ENCODE measurements at regions not wholly inside any gene's neighbourhood (a gene's known extent, or its start where the extent isn't known, plus 50 kb on each side); places are given as distances from the start of the nearest gene placed in this dataset.

GRCh38 chr4:22906045-22906444 lies 213.3 kb downstream of the GBA3 start:
- Histone ChIP-seq H3K4me2 (ENCODE audit: insufficient read depth, insufficient read length, low read length) (no peak overlapping the region), H3K18ac (ENCODE audit: insufficient read length, low read depth, low read length) (no peak overlapping the region), H2BK15ac (ENCODE audit: low read depth, low read length) (no peak overlapping the region)

More at GRCh38 chr4:22906045-22906444, 213.3 kb downstream of the GBA3 start:
- no peak overlapping the region for H3K14ac ChIP-seq (ENCODE audit: insufficient read depth, low read length)
- no peak overlapping the region for H4K91ac ChIP-seq (ENCODE audit: insufficient read length, low read depth, low read length)
- no peak overlapping the region for H4K8ac ChIP-seq (replicated peaks; ENCODE audit: insufficient read length, low read depth, low read length)
- no peak overlapping the region for H2BK20ac ChIP-seq (ENCODE audit: low read depth, low read length, poor library complexity, severe bottlenecking)
- H3K36me3 Mint-ChIP-seq (ENCODE audit: insufficient read depth in 1 of 3, low read depth in 3 of 3): peaks cover 0 to 4% (median 0%) of the 10 kb centered on the region in 3 experiments; a peak in 1 of 7 replicates
- no peak overlapping the region for H2AK5ac ChIP-seq (ENCODE audit: insufficient read length, low read length)
- H2BK5ac ChIP-seq (ENCODE audit: insufficient read length, low read length): no peak overlapping the region
- H3K4me1 Mint-ChIP-seq: no peaks in the 10 kb centered on the region; a peak in 2 of 4 replicates
- no peak overlapping the region for H3K4ac ChIP-seq (ENCODE audit: low read depth, low read length)
- H3K27me3 ChIP-seq (ENCODE audit: insufficient read depth, low read length): no peaks in the 10 kb centered on the region
- no peaks in the 10 kb centered on the region for H4K20me1 ChIP-seq (ENCODE audit: control insufficient read depth, insufficient read depth, insufficient read length)
- no peak overlapping the region for H3K56ac ChIP-seq (ENCODE audit: insufficient read length, low read depth, low read length)
- no peaks in the 10 kb centered on the region; a peak in 2 of 5 replicates for H3K9me3 Mint-ChIP-seq
- no peaks in the 10 kb centered on the region for H3K79me1 ChIP-seq (ENCODE audit: insufficient read depth, low read depth, low read length, poor library complexity, severe bottlenecking)
- H3K9me3 ChIP-seq (ENCODE audit: control insufficient read depth, low read depth, low read length): no peaks in the 10 kb centered on the region
- no peak overlapping the region for H2BK12ac ChIP-seq (ENCODE audit: insufficient read length, low read depth, low read length)
- no peak overlapping the region; a peak in 1 of 7 replicates for H3K27ac Mint-ChIP-seq
- no peak overlapping the region for H2BK120ac ChIP-seq (ENCODE audit: low read depth, low read length, poor library complexity, severe bottlenecking)
- no peaks in the 10 kb centered on the region for H3K4me1 ChIP-seq (ENCODE audit: insufficient read depth, low read length)
- H3K23me2 ChIP-seq (ENCODE audit: insufficient read length, low read depth, low read length, poor library complexity, severe bottlenecking): no peaks in the 10 kb centered on the region
- no peaks in the 10 kb centered on the region for H3K79me2 ChIP-seq (ENCODE audit: insufficient read depth, low read length)
- H3K9ac ChIP-seq (ENCODE audit: extremely low read depth, insufficient read length, low read length): no peak overlapping the region
- no peak overlapping the region for H3K23ac ChIP-seq (ENCODE audit: insufficient read length, low read depth, low read length)
- no peak for TF ChIP-seq CTCF (conservative IDR thresholded peaks at IDR 0.05)
- no peak overlapping the region for H4K5ac ChIP-seq (ENCODE audit: insufficient read length, low read depth, low read length)
- no CpG with 5 or more reads among the region's 2 CpGs for WGBS (ENCODE audit: extremely low coverage, insufficient read length, low lambda C conversion rate)
- DNase-seq: no peak
- H3T11ph ChIP-seq (ENCODE audit: low read length): no peak overlapping the region
- no peak overlapping the region for H2AFZ ChIP-seq (ENCODE audit: low read length)
- no peaks in the 10 kb centered on the region; the same call in 1 of the 2 replicates for H3K27me3 Mint-ChIP-seq (ENCODE audit: low read depth)
- no peak overlapping the region for H3K4me3 Mint-ChIP-seq
- H3K27ac ChIP-seq (ENCODE audit: insufficient read length, low read depth, low read length): no peak overlapping the region
